ENCODE measurements at regions not wholly inside any gene's neighbourhood (a gene's known extent, or its start where the extent isn't known, plus 50 kb on each side); places are given as distances from the start of the nearest gene placed in this dataset.

DNA sequence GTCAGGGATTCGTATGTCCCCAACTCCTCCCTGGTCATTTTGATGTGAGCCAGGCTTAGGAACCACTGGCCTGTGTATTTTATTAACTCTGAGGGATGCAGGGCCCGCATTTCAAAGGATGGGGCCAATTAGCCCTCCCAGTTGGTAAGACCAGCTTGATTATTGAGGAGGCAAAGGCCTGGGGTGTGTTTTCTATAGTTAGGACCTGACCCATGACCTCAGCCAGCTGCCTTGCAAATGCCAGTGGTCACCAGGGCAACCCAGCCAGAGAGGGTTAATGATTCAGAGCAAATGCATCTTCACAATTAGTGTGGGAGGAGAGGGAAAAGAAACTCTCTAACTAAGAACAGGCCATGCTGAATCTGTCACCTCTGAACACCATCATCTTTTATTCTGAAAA lies 835.4 kb downstream of the MAFB start:
- no peak overlapping the region for H3K4me3 ChIP-seq (ENCODE audit: low read depth, low read length)

GRCh38 chr20:39853050-39853449 lies 836.0 kb downstream of the MAFB start:
- H3K4me3 ChIP-seq (ENCODE audit: low read depth, low read length): no peak overlapping the region

- H3K4me3 ChIP-seq (ENCODE audit: low read depth, low read length): no peak overlapping the region
Observed at GRCh38 chr20:39851459-39851858, 837.6 kb downstream of the MAFB start.

DNA sequence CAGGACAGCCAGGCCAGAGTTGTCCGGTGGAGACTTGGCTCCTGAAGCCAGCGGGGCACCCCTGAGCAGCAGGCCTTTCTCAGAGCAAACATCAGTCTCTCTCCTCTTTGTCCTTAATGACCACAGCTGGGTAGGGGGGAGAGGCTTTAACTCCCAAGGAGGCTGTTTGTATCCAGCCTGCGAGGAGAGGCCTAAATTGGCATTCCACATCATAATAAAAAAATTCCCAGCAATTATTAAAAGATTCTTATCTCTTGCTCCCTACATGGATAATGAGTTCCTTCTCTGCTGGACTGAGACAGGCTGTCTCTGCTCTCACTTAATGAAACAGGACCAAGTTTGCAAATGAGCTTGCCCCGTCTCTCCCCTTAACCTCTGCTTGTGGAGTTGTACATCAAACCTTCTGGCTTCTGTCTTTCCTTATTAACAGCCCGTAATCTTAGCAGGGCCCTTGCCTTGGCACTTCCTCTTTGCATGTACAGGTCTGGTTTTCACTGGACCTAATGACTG lies 838.2 kb downstream of the MAFB start:
- H3K4me3 ChIP-seq (ENCODE audit: low read depth, low read length): no peak overlapping the region

DNA sequence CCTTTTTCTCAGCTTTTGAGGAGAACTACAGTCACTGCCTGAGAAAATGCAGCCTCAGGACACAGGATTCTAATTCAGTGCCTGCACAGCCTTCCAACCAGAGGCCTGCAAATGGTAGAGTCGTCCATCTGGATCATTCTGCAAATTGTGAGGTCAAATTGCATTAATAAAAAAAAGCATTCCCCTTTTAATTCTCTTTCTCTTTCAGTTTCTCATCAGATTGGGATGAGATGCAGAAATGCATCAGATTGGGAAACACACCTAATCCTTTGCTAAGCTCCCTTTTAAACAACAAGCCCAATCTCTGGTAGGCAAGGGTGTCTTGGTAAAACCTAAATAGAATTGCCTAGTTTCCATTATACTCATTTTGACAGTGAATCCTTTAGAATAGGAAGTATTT lies 838.8 kb downstream of the MAFB start:
- H3K4me3 ChIP-seq (ENCODE audit: low read depth, low read length): no peak overlapping the region

- H3K4me3 ChIP-seq (ENCODE audit: low read depth, low read length): no peak overlapping the region
Observed at GRCh38 chr20:39849664-39850063, 839.4 kb downstream of the MAFB start.

DNA sequence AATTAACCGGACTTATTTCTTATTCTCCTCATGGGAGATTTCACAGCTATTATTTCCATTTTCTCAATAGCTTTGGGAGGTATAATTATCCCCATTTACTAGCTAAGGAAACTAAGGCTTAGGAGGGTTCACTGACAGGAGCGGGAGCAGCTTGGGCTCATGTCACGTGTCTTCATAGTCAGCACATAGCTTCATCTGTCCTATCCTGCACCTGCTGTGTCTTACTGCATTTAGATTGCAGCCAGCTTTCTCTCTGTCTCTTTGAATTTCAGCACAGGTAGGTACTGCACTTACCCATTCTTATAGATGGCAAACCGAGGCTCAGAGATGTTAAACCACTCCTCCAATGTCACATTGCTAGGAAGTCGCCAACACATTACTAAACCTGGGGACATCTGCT lies 839.9 kb downstream of the MAFB start:
- no peak overlapping the region for H3K4me3 ChIP-seq (ENCODE audit: low read depth, low read length)

GRCh38 chr20:39839399-39840119 lies 849.5 kb downstream of the MAFB start:
- H3K4me3 ChIP-seq (ENCODE audit: low read depth, low read length): no peak overlapping the region

- no peak overlapping the region for H3K4me3 ChIP-seq (ENCODE audit: low read depth, low read length)
Observed at GRCh38 chr20:39837561-39837960, 851.5 kb downstream of the MAFB start.

- no peak overlapping the region for H3K4me3 ChIP-seq (ENCODE audit: low read depth, low read length)
Observed at GRCh38 chr20:39835130-39835842, 853.8 kb downstream of the MAFB start.

DNA sequence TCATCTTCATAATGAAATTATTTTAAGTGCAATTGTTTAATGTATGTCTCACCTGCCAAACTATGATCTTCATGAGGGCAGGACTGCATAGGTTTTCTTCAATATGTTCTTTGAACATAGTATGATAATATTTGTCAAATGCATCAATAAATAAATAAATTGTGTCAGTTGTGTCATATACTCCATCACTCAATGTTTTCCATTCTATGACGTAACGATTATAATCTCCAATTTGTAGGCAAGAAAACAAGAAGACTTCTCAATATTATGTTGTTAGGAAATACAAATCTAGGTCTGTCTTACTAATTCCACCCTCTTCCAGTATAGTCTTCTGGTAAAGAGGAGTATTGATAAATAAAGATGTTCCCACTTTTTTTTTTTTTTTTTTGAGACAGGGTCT lies 858.1 kb downstream of the MAFB start:
- no peak overlapping the region for H3K4me3 ChIP-seq (ENCODE audit: low read depth, low read length)

- H3K4me3 ChIP-seq (ENCODE audit: low read depth, low read length): no peak overlapping the region
Observed at GRCh38 chr20:39829661-39830060, 859.4 kb downstream of the MAFB start.

DNA sequence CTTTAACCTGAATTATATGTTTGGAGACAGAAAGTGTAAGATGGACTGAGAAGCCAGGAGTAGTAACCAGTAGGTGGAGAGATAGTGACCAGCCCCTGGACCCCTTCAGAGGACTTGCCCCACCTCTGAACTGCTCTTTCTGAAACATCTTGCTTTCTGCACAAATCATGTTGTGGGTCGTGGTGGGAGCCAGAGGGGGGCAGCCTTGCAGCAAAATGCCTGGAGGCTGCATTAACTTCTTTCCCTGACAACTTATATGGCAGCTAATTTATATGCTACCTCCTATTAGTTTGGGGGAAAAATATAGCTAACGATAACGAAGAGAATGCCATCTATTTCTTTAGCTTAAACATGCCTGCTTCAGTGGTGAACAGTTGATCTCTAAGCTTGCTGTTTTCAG lies 859.8 kb downstream of the MAFB start:
- H3K4me3 ChIP-seq (ENCODE audit: low read depth, low read length): no peak overlapping the region

- H3K4me3 ChIP-seq (ENCODE audit: low read depth, low read length): no peak overlapping the region
Observed at GRCh38 chr20:39825950-39826349, 863.1 kb downstream of the MAFB start.

- no peak overlapping the region for H3K4me3 ChIP-seq (ENCODE audit: low read depth, low read length)
Observed at GRCh38 chr20:39825524-39825923, 863.4 kb downstream of the DHX35 start.

GRCh38 chr20:39823224-39823623 lies 861.1 kb downstream of the DHX35 start:
- no peak overlapping the region for H3K4me3 ChIP-seq (ENCODE audit: low read depth, low read length)

GRCh38 chr20:39822667-39823066 lies 860.5 kb downstream of the DHX35 start:
- H3K4me3 ChIP-seq (ENCODE audit: low read depth, low read length): no peak overlapping the region

- H3K4me3 ChIP-seq (ENCODE audit: low read depth, low read length): no peak overlapping the region
Observed at GRCh38 chr20:39813190-39813829, 851.2 kb downstream of the DHX35 start.

GRCh38 chr20:39812116-39812515 lies 850.0 kb downstream of the DHX35 start:
- H3K4me3 ChIP-seq (ENCODE audit: low read depth, low read length): no peak overlapping the region

DNA sequence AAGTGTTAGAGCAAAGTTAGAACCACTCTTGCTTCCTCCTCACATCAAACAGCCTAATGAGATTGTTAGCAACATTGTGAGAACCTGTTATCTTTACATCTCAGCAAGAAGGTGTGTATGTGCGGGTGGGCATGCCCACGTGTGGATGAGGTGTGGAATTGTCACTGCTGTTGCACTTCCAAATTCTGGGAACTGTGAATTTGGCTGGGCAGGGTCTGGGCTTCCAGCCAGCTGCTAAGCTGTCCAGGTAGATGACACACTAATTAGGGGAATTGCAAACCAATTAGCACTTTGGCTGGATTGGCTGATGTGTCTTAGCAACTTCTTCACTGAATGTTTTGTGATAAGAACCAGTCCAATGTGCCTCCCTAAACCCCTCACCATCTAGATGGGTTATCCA lies 848.2 kb downstream of the DHX35 start:
- no peak overlapping the region for H3K4me3 ChIP-seq (ENCODE audit: low read depth, low read length)

DNA sequence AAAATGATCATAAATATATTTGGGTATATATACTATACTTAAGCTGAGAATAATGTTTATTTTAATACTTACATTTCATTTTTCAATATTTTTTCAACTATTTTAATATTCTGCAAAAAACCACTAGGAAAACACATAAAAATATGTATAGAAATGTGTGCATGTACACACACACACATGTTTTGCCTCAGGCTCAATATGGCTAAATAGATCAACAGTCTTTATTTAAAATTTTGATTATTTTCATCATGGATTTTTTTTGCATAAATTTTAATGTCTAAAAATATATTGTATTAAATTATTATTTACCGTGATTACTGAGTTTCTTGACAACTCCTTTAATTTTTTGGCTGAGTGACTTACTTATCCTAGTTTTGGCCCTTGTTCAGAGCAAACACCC lies 846.5 kb downstream of the DHX35 start:
- no peak overlapping the region for H3K4me3 ChIP-seq (ENCODE audit: low read depth, low read length)

DNA sequence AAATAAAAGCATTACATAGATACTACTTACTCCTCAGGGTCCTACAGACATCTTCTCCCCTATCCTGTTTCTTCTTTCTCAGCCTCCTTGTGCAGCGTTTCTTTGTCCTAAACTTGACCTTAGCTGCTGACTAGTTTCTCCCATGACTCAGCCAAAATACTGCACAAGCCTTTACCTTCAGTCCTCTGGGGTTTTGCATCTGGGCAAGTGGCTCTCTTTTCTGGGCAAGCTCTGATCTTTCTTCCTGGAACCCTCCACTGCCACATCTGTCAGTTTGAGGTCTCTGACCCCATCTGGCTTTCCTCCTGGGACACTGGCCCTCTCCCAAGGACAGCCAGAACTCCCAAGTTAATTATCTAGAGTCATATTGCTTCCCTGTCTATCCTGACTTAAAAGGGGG lies 838.4 kb downstream of the DHX35 start:
- no peak overlapping the region for H3K4me3 ChIP-seq (ENCODE audit: low read depth, low read length)

Measured in iPS-11a (cell line).